Duodenal mucosa (tissue), 2 donors: ENCODE measurements at regions not wholly inside any gene's neighbourhood (a gene's known extent, or its start where the extent isn't known, plus 50 kb on each side); places are given as distances from the start of the nearest gene placed in this dataset.
"Not testable (repeated sequence)": the region's sequence is repeated elsewhere in the genome, so short reads cannot be mapped to it uniquely, and the experiment has no call there.

Source experiments
- H3K27ac ChIP-seq: one replicate; pipeline ENCODE4 v1.7.0; 2013; ENCODE audit warnings: low read depth, low read length
- H3K27me3 ChIP-seq, 2 donors: one replicate each; pipeline ENCODE4 v1.7.0; 2013; ENCODE audit warnings: low read length in 2 of 2, control low read depth in 1 of 2; ENCODE audit not compliant: insufficient read depth in 2 of 2, control insufficient read depth in 1 of 2
- H3K36me3 ChIP-seq, 2 donors: one replicate each; pipeline ENCODE4 v1.7.0; 2013; ENCODE audit warnings: low read length in 2 of 2, control low read depth in 1 of 2; ENCODE audit not compliant: insufficient read depth in 2 of 2, control insufficient read depth in 1 of 2
- H3K4me1 ChIP-seq, 2 donors: one replicate each; pipeline ENCODE4 v1.7.0; 2013; ENCODE audit warnings: low read length in 2 of 2, control low read depth in 1 of 2; ENCODE audit not compliant: insufficient read depth in 2 of 2, control insufficient read depth in 1 of 2
- H3K4me3 ChIP-seq, 2 donors: one replicate each; pipeline ENCODE4 v1.7.0; 2013; ENCODE audit warnings: low read length in 2 of 2, low read depth in 1 of 2
- H3K9ac ChIP-seq, 2 donors: one replicate each; pipeline ENCODE4 v1.7.0; 2013; ENCODE audit warnings: low read length in 2 of 2, low read depth in 1 of 2
- H3K9me3 ChIP-seq, 2 donors: one replicate each; pipeline ENCODE4 v1.7.0; 2013; ENCODE audit warnings: low read length in 2 of 2, control low read depth in 1 of 2; ENCODE audit not compliant: control insufficient read depth in 1 of 2

DNA sequence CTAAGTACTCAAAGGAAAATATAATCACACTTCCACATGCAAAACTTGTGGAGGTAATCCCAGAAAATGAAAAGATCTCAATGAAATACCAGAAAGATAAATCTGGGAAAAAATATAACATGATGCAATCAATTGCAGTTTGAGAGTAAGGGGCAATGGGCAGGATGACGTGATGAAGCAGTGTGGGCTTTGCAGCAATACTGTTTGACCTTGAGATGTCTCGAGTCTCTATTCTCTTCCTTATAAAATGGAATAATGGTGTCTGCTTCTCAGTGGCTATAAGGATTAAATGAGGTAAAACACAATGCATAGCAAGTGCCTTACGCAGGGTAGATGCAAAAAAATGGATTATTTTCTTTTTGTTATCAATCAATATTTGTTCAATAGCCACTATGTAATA lies 447.5 kb downstream of the BUD13 start:
- H3K9me3 ChIP-seq, result no peaks in the 10 kb centered on the region
- no peaks in the 10 kb centered on the region for H3K27me3 ChIP-seq
- no peak overlapping the region for H3K9ac ChIP-seq
- no peaks in the 10 kb centered on the region for H3K36me3 ChIP-seq
- H3K4me3 ChIP-seq, result no peak overlapping the region
- H3K27ac ChIP-seq, result no peak overlapping the region
- H3K4me1 ChIP-seq, result no peaks in the 10 kb centered on the region

- H3K27me3 ChIP-seq, H3K4me1 ChIP-seq, H3K9ac ChIP-seq, H3K27ac ChIP-seq, H3K4me3 ChIP-seq, H3K36me3 ChIP-seq, H3K9me3 ChIP-seq: not testable (repeated sequence)
These were observed 448.7 kb downstream of the BUD13 start for GRCh38 chr11:116324077-116324476.

- Histone ChIP-seq H3K9ac (no peak overlapping the region), H3K4me3 (no peak overlapping the region)
These were observed 455.6 kb downstream of the BUD13 start for GRCh38 chr11:116317212-116317611.

GRCh38 chr11:116314006-116314405 lies 458.8 kb downstream of the BUD13 start:
- H3K9ac ChIP-seq, result no peak overlapping the region
- H3K4me1 ChIP-seq, result peaks cover 0 to 12% of the 10 kb centered on the region in 2 donors
- H3K27ac ChIP-seq, result no peak overlapping the region
- H3K4me3 ChIP-seq, result no peak overlapping the region
- H3K9me3 ChIP-seq, result no peaks in the 10 kb centered on the region
- H3K27me3 ChIP-seq, result peaks cover 0 to 2% of the 10 kb centered on the region in 2 donors
- H3K36me3 ChIP-seq, result no peaks in the 10 kb centered on the region

More at GRCh38 chr11:116317212-116317611, 455.6 kb downstream of the BUD13 start:
- Histone ChIP-seq H3K36me3 (no peaks in the 10 kb centered on the region), H3K4me1 (peaks cover 0 to 12% of the 10 kb centered on the region in 2 donors), H3K27me3 (peaks cover 0 to 2% of the 10 kb centered on the region in 2 donors), H3K27ac (no peak overlapping the region), H3K9me3 (no peaks in the 10 kb centered on the region)

GRCh38 chr11:116312570-116313391 lies 460.0 kb downstream of the BUD13 start:
- Histone ChIP-seq H3K36me3 (no peaks in the 10 kb centered on the region), H3K4me3 (no peak overlapping the region), H3K9ac (no peak overlapping the region), H3K4me1 (peaks cover 0 to 12% of the 10 kb centered on the region in 2 donors), H3K9me3 (no peaks in the 10 kb centered on the region), H3K27me3 (peaks cover 0 to 2% of the 10 kb centered on the region in 2 donors), H3K27ac (no peak overlapping the region)

- Histone ChIP-seq H3K9ac (no peak overlapping the region), H3K27ac (no peak overlapping the region), H3K4me3 (no peak overlapping the region), H3K36me3 (no peaks in the 10 kb centered on the region), H3K4me1 (peaks cover 0 to 12% of the 10 kb centered on the region in 2 donors), H3K9me3 (no peaks in the 10 kb centered on the region), H3K27me3 (no peaks in the 10 kb centered on the region)
These were observed 461.6 kb downstream of the BUD13 start for GRCh38 chr11:116311206-116311605.

GRCh38 chr11:116310698-116311097 lies 462.1 kb downstream of the BUD13 start:
- Histone ChIP-seq H3K27ac (no peak overlapping the region), H3K36me3 (no peaks in the 10 kb centered on the region), H3K4me1 (peaks cover 0 to 12% of the 10 kb centered on the region in 2 donors), H3K9ac (no peak overlapping the region), H3K4me3 (no peak overlapping the region), H3K9me3 (no peaks in the 10 kb centered on the region), H3K27me3 (peaks cover 0 to 2% of the 10 kb centered on the region in 2 donors)

DNA sequence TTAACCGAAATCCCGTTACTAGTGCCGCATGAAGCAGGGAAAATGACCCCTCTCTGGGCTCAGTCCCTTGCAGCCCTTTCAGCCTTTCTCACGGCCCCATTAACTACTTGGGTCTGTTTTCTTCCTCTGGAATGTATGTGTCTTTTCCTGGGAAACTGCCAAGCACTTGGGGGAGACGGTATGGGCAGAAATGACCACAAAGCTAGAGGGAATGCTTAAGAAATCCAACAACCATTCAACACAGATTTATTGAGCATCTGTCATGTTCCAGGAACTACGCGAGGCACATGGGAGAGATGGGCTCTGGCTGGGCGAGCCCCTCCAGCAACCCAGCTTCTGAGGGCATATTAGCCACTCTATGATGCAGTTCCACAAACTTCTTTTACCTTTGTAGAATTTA lies 462.6 kb downstream of the BUD13 start:
- Histone ChIP-seq H3K9me3 (no peaks in the 10 kb centered on the region), H3K36me3 (no peaks in the 10 kb centered on the region), H3K27me3 (peaks cover 0 to 2% of the 10 kb centered on the region in 2 donors), H3K27ac (no peak overlapping the region), H3K4me1 (peaks cover 0 to 12% of the 10 kb centered on the region in 2 donors), H3K4me3 (no peak overlapping the region), H3K9ac (no peak overlapping the region)

DNA sequence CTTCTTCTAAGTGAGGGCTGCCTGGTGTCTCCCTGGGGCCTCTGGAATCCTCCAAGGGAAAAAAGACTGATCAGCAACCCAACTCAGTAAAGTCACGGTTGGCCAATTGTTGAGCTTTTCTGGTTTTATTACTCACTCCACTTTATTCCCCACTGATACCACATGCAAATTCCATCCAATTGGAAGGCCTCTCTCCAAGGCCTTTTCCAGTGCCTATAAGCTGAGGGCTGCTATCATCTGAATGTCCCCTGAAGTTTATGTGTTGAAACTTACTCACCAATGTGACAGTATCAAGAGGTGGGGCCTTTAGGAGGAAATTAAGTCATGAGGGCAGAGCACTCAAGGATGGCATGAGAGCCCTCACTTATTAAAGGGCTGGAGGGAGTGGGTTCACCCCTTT lies 463.3 kb downstream of the BUD13 start:
- Histone ChIP-seq H3K4me1 (peaks cover 0 to 12% of the 10 kb centered on the region in 2 donors), H3K36me3 (no peaks in the 10 kb centered on the region), H3K9me3 (no peaks in the 10 kb centered on the region), H3K4me3 (no peak overlapping the region), H3K9ac (no peak overlapping the region), H3K27ac (no peak overlapping the region), H3K27me3 (peaks cover 0 to 2% of the 10 kb centered on the region in 2 donors)

DNA sequence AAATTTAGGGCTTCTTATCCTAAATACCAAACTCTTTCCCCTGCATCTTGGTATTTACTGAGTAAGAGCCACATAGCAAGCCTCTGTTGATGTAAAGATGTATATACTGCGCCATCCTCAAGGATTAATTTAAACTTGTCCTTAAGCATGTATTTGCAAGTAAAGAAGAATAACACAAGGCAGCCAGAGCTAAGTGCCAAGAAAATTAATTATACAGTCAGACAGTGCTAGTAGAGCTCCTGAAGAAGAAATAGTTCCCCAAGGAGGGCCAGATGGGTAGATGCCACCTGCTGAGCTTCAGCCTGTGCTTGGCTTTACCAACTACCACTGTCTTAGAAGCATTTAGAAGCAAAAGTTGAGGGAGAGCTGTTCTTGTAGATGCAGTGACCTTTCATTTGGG lies 470.0 kb downstream of the BUD13 start:
- no peaks in the 10 kb centered on the region for H3K9me3 ChIP-seq
- no peak overlapping the region for H3K27ac ChIP-seq
- H3K4me1 ChIP-seq, result no peaks in the 10 kb centered on the region
- H3K27me3 ChIP-seq, result peaks cover 0 to 2% of the 10 kb centered on the region in 2 donors
- H3K9ac ChIP-seq, result no peak overlapping the region
- no peaks in the 10 kb centered on the region for H3K36me3 ChIP-seq
- no peak overlapping the region for H3K4me3 ChIP-seq
